Inferior parietal cortex (tissue), 1 donor: ENCODE measurements at regions not wholly inside any gene's neighbourhood (a gene's known extent, or its start where the extent isn't known, plus 50 kb on each side); places are given as distances from the start of the nearest gene placed in this dataset.

ENCODE experiments used
- DNase-seq: peaks from one replicate; pipeline ENCODE4 v3.0.0-alpha.2; 2016; ENCODE audit errors: extremely low spot score

- no peak for DNase-seq
Observed at GRCh38 chr12:115577401-115577800, 700.1 kb downstream of the MED13L start.

DNA sequence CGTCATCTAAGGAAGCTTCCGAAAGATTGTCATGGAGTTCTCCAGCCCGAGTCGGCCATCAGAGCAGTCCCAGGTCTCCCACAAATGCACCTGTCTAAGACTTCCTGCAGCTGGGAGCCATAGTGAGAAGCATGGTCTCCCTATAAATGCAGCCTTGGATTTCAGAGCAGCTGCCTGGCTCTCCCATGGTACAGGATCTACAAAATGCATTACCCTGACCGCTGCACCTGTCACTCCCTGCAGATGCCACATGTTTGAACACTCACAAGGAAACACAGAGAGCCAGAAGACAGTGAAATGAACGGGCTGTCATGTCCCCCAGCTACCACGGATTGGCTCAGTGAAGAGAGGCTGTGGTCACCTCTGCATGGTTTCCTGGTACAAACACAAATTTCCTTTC, 702.7 kb downstream of the MED13L start:
- DNase-seq = no peak

- DNase-seq = peak; percentile 13
Observed at GRCh38 chr12:115572440-115572839, 705.1 kb downstream of the MED13L start.

DNA sequence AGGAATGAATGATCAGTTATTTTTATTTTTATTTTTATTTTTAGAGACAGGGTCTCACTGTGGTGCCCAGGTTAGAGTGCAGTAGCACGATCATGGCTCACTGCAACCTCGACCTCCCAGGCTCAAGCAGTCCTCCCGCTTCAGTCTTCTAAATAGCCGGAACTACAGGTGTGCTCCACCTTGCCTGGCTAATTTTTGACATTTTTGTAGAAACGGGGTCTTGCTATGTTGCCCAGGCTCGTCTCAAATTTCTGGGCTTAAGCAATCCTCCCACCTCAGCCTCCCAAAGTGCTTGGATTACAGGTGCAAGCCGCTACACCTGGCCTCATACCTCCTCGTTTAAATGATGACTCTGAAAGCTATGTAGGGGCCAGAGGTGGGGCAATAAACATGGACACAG, 706.0 kb downstream of the MED13L start:
- no peak for DNase-seq

DNA sequence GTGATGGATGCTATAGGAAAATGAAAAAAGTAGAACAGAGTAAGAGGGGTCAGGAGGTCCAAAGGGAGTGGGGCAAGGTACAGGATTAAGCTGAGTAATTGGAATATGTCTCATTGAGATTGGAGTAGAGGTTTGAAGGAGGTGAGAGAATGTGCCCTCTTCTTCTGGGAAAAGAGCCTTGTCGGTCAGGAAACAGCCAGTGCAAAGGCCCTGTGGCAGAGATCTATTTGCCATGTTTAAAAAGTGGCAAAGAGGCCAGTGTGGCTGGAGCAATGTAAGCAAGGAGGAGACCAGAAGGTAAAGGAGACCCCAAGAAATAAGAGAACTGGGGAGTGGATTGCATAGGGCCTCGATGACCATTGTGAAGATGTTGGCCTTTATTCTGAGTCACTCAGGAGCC, 706.5 kb downstream of the MED13L start:
- DNase-seq = no peak

- no peak for DNase-seq
Observed at GRCh38 chr12:115570069-115570777, 707.3 kb downstream of the MED13L start.

DNA sequence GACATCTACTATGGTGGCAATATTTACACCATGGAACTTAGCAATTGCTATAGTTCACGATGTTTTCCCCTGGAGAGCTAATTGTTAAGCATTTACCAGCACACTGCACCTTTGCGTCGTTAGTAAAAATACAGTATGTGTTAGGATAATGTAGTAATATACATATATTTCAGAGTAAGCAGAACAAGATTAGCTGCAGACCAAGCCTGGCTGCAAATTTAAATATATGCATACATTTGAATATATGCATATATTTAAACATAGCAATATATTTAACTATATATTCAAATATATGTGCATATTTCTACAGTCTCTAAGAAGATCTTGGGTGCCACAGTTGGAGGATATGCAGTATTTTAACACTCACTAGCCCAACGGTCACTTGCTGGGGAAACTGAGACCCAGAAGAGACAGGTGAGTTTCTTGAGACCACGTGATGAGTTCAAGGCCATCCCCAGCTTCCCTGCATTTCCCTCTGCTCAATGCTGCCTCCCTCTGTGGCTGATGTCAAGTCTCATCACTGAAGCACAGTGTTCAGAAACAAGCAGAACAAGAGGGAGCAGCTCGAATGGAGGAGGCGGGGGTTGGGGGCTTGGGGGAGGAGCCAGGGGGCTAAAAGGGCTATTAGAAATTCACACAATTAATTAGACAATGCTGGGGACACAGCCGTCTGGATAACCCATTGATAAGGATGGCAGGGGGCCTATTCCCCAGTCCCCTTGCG, 708.0 kb downstream of the MED13L start:
- DNase-seq = peak; percentile 17

- DNase-seq = no peak
Observed at GRCh38 chr12:115558281-115558680, 719.2 kb downstream of the MED13L start.

- no peak for DNase-seq
Observed at GRCh38 chr12:115553622-115554021, 723.9 kb downstream of the MED13L start.

GRCh38 chr12:115543269-115543668, 734.2 kb downstream of the MED13L start:
- DNase-seq = no peak

DNA sequence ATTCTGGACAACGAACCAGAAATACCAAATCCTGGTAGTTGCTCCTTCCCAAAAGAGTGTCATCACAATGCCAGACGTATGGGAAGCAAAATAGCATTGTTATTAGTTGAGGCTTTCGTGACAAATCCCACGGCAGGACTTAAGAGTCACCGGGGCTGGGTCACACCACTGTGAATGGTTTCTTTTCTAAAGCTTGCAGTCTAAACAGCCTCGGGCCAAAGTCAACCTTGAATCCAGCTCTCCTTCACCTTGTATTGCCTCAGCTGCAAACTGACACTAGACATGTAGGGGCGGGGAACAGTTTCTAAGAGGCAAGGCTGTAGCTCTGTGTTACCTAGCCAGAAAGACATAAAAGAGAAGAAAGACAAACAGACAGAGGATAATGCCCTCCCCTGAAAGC, 734.8 kb downstream of the MED13L start:
- DNase-seq = no peak

DNA sequence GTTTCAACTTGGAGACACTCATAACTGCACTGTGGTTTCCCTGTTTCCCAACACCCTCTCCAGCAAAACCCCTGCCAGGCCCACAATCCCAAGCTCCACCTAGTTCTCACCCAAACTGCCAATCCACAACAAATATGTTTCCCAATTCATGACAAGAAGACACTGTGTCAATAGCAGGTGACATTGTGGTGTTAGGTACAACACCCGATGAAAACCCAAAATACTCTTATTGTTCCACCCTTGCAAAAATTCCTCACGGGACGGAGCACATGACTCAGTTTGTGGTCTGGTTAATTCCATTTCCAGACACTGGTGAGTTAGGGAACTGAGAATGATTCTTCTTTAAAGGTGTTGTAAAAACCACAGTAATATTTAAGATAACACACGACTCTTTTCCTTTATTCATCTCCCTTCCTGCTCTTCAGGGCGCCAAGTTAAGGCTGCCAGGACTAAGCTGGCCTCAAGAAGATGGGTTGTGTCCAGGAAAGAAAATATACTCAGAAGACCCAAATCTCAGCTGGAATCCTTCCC, 735.5 kb downstream of the MED13L start:
- DNase-seq = no peak

DNA sequence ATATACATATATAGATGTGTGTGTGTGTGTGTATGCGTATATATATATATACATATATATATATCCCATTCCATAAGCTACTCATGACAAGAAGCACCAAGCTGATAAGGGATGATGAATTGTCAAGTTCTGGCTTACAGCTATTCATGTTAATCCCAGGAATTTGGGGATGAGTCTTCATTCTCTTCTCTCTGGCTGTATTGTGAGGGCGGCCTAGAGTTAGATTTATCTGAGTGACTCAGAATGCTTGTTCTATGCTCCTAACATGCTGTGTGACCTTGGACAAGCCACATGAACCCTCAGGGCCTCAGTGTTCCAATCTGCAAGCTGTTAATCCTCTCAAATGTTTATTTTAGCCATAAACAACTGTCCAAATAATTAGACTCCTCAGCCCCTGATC, 749.0 kb downstream of the MED13L start:
- DNase-seq = no peak

GRCh38 chr12:115521771-115522409, 755.6 kb downstream of the MED13L start:
- no peak for DNase-seq

GRCh38 chr12:115519887-115520286, 757.6 kb downstream of the MED13L start:
- no peak for DNase-seq

- no peak for DNase-seq
Observed at GRCh38 chr12:115519359-115519758, 758.1 kb downstream of the MED13L start.

DNA sequence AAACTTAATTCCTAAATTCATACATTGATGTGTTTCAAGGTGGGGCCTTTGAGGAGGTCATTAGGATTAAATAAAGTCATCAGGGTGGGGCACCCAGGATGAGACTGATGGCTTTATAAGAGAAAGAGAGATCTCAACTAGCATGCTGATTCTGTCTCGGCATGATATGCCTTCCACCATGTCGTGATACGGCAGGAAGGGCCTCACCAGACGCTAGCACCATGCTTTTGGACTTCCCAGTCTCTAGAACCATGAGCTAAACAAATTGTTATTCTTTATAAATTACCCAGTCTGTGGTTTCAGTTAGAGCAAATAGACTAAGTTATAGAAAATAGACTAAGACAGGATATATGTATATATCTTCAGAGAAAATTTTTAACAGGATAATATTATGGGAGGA, 759.6 kb downstream of the MED13L start:
- no peak for DNase-seq

GRCh38 chr12:115511986-115512711, 765.3 kb downstream of the MED13L start:
- no peak for DNase-seq

GRCh38 chr12:115511305-115511704, 766.2 kb downstream of the MED13L start:
- no peak for DNase-seq

- no peak for DNase-seq
Observed at GRCh38 chr12:115508990-115509389, 768.5 kb downstream of the MED13L start.

DNA sequence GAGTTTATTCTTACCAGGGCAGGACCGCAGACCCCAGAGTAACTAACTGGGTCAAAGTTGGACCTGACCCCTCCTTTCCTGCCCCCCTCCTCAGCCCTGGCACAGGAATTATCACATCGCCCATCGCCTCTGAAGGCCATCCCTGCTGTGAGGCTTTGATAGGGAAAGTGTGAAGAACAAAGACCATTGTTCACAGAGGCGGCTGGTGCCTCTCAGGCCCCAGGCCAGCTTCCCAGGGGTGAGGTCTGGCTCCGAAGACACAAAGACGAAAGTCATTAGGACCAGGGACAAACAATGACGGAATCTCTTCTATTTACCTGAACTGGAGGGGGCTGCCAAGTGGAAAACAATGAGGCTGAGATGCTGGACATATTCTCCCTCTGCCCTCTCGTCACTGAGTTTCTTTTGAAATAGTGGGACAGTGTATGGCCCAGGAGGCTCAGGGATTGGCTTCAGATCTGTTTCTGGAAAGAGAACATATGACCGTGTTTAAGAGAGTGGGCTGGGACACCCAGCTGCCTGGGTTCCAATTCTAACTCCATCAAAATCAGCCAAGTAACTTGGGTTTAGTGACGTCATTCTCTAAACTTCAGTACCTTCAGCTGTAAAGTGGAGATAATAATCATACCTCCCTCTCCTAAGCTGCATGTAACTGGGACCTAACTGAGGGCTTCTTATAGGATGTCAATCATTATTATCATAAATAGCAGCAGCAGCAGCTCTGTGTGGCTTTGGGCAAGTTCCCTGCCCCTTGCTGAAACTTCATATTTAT, 769.4 kb downstream of the MED13L start:
- peak; percentile 62 for DNase-seq
